ENCODE measurements at regions not wholly inside any gene's neighbourhood (a gene's known extent, or its start where the extent isn't known, plus 50 kb on each side); places are given as distances from the start of the nearest gene placed in this dataset.

GRCh38 chr15:95168152-95168551, 936.8 kb downstream of the MCTP2 start:
- Mint-ChIP-seq H3K4me1 (peaks cover 21% of the 10 kb centered on the region), H3K4me3 (no peak overlapping the region), H3K27ac (no peak overlapping the region), H3K27me3 (ENCODE audit: low read depth) (no peaks in the 10 kb centered on the region), H3K36me3 (no peaks in the 10 kb centered on the region), H3K9me3 (peaks cover 4% of the 10 kb centered on the region)
- ChIA-PET CTCF (no interaction called here), POLR2A (no interaction called here)
- ATAC-seq (no peak), DNase-seq (ENCODE audit: low spot score) (no peak)
- TF ChIP-seq ATF2 (CRISPR knock-in tag; IDR thresholded peaks at IDR 0.05; ENCODE audit: borderline replicate concordance, low read depth) (no peak), MYBL2 (CRISPR knock-in tag; IDR thresholded peaks at IDR 0.05) (no peak), KAT7 (CRISPR knock-in tag; IDR thresholded peaks at IDR 0.05; ENCODE audit: borderline replicate concordance) (no peak), ZNF416 (CRISPR knock-in tag; IDR thresholded peaks at IDR 0.05) (no peak), ATF3 (CRISPR knock-in tag; conservative IDR thresholded peaks at IDR 0.05) (no peak), ZNF317 (CRISPR knock-in tag; IDR thresholded peaks at IDR 0.05; ENCODE audit: borderline replicate concordance, low read depth) (no peak), CDX4 (CRISPR knock-in tag; IDR thresholded peaks at IDR 0.05; ENCODE audit: borderline replicate concordance) (no peak), RELA (CRISPR knock-in tag; IDR thresholded peaks at IDR 0.05; ENCODE audit: borderline replicate concordance) (no peak)

- Mint-ChIP-seq H3K4me1 (peaks cover 21% of the 10 kb centered on the region), H3K36me3 (no peaks in the 10 kb centered on the region), H3K9me3 (peaks cover 4% of the 10 kb centered on the region), H3K27me3 (ENCODE audit: low read depth) (no peaks in the 10 kb centered on the region), H3K4me3 (no peak overlapping the region), H3K27ac (no peak overlapping the region)
- no peak for TF ChIP-seq OVOL2 (CRISPR knock-in tag; IDR thresholded peaks at IDR 0.05; ENCODE audit: borderline replicate concordance)
- DNase-seq (ENCODE audit: low spot score) (no peak), ATAC-seq (no peak)
- ChIA-PET CTCF (no interaction called here), POLR2A (interaction anchor here (0.6 kb wide), 1 partner anchor 91 kb away, joined by 3 read pairs; no protein-coding TSS in a partner anchor)
Measured at GRCh38 chr15:95168951-95169431, 937.6 kb downstream of the MCTP2 start.

GRCh38 chr15:95169541-95170459, 938.4 kb downstream of the MCTP2 start:
- ChIA-PET POLR2A (no interaction called here), CTCF (no interaction called here)
- Mint-ChIP-seq H3K27ac (no peak overlapping the region), H3K36me3 (no peaks in the 10 kb centered on the region), H3K4me1 (peaks cover 21% of the 10 kb centered on the region), H3K27me3 (ENCODE audit: low read depth) (no peaks in the 10 kb centered on the region), H3K9me3 (peaks cover 4% of the 10 kb centered on the region), H3K4me3 (no peak overlapping the region)
- DNase-seq (ENCODE audit: low spot score) = no peak
- ATAC-seq = peak; percentile 36; the same call in 1 of the 2 replicates
- TF ChIP-seq ZNF232 (CRISPR knock-in tag; IDR thresholded peaks at IDR 0.05) (no peak), ZNF281 (CRISPR knock-in tag; IDR thresholded peaks at IDR 0.05) (no peak), FOXP4 (CRISPR knock-in tag; IDR thresholded peaks at IDR 0.05) (no peak), GTF2I (CRISPR knock-in tag; conservative IDR thresholded peaks at IDR 0.05) (no peak), MYBL2 (CRISPR knock-in tag; IDR thresholded peaks at IDR 0.05) (no peak), ZMAT4 (CRISPR knock-in tag; IDR thresholded peaks at IDR 0.05) (no peak), ZBTB43 (CRISPR knock-in tag; IDR thresholded peaks at IDR 0.05) (no peak), ZNF416 (CRISPR knock-in tag; IDR thresholded peaks at IDR 0.05) (no peak), ELF4 (CRISPR knock-in tag; IDR thresholded peaks at IDR 0.05; ENCODE audit: low read depth) (no peak), ATF3 (CRISPR knock-in tag; conservative IDR thresholded peaks at IDR 0.05) (no peak), IRF2 (CRISPR knock-in tag; IDR thresholded peaks at IDR 0.05; ENCODE audit: borderline replicate concordance, low read depth) (no peak), SMAD4 (CRISPR knock-in tag; IDR thresholded peaks at IDR 0.05) (no peak), USF2 (CRISPR knock-in tag; IDR thresholded peaks at IDR 0.05) (no peak)
